Stromal cell of bone marrow (primary cell): ENCODE measurements at regions not wholly inside any gene's neighbourhood (a gene's known extent, or its start where the extent isn't known, plus 50 kb on each side); places are given as distances from the start of the nearest gene placed in this dataset.
"Not testable (repeated sequence)": the region's sequence is repeated elsewhere in the genome, so short reads cannot be mapped to it uniquely, and the experiment has no call there.

Source experiments
- DNase-seq: peaks from one replicate; pipeline ENCODE4 v3.0.0-alpha.2; 2012; ENCODE audit warnings: low read depth

DNA sequence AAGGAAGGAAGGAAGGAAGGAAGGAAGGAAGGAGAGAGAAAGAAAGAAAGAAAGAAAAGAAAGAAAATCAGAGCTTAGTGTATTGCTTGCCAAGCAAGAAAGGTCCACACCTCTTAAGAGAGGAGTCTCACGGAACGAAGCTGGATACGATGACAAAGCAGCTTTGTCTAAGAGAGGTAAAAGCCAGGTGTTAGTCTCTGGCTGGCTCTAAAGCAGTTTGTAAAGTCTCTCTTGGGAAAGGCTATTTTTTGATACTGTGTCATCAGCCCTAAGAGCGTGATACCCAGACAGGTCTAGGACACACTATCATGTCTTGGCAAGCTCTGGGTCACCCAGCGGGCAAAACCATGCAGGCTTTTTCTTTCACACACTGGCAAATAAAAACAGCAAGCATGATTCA is 297.5 kb upstream of the NBPF12 start:
- not testable (repeated sequence) for DNase-seq

DNA sequence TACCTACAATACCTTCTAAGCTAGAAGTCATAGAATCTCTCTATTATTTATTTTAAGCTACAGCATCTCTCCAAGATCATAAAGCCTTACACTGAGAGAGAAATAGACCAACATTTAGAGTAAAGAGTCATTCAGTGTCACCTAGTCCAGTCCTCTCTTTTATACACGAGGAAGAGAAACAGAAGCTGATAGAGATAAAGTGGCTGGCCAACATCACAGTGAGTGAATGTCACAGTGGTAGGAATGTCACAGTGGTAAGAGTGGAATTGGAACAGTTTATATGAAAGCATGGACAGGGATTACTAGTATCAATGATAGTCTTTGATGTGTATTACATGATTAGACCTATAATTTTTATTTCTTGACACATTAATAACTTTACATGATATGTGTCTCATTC is 307.8 kb upstream of the NBPF12 start:
- not testable (repeated sequence) for DNase-seq

DNA sequence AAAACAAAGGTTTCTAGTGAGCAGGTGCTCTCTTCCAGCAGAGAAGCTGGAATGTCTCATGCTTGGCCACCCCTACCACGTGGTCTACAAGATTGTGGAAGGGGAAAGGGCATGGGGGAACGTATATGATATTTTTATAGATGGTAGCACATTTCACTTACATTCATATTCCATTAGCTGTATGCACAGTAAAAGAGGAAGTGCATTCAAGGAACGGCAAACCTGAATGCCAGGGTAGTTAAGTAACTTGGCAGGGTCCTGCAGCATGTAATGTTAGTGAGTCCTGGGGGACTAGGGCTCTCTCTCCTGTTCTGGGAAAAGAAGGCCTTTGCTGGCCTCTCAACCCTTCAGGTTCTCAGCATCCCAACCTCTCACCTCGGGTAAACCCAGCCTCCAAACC is 319.5 kb upstream of the NBPF12 start:
- DNase-seq: not testable (repeated sequence)

DNA sequence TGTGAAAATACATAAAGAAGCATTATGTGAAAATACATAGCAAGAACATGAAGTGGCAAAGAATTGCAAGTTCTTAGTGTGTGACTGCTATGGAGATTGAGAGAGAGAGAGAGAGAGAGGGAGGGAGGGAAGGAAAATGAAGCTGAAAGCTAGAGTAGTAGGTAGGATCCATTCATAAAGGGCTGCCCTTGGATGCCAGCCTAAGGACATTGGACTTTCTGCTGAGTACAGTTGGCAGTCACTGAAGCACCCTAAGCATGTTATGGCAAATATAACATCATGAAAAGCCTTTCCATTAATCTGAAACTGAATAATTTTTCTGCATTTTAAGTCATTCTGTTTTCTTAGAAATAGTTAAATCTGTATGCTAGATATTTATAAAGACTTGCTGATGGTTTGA is 333.4 kb upstream of the NBPF12 start:
- not testable (repeated sequence) for DNase-seq

DNA sequence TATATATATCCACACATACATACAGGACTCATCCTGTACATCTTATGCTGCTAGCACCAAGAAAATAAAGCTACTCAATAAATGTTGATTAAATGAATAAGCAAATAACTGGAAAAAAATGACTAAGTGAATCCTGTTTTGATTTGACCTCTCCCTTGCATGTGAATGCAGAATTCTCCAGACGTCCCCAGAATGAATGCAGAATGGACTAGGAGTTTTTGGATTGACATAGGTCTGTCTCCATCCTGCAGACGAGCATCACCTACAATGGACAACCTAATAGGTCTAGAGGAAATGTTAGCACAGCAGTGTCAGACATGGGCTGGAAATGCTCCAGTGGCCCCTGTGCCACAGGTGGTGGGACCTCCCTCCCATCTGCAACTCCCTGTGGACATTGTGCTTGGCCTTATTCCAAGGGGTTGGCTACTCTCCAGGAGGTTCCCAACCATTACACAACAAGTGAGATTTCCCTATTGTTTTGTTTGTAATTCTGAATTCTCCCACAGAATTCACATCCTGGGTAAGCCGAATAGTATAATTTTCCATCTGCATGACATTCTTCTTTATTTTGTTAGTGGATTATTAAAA is 337.3 kb upstream of the NBPF12 start:
- not testable (repeated sequence) for DNase-seq

DNA sequence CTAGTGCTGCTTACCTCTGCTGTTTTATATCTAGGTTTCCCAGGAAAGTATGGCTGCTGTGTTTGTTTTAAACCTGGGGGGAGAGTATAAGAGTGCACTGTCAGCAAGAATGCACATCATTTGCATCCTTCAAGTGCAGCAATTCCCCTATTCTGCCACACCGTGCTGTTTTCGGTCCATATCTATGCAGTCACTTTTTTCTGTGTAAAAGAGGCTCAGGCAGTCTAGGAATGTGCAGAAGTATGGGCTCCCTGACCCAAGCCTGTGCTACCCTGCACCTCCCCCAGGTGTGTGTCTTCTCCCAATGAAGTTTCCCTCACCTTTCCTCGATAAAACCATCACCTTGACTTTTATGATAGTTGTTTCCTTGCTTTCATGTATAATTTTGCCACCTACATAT is 338.2 kb upstream of the NBPF12 start:
- not testable (repeated sequence) for DNase-seq

DNA sequence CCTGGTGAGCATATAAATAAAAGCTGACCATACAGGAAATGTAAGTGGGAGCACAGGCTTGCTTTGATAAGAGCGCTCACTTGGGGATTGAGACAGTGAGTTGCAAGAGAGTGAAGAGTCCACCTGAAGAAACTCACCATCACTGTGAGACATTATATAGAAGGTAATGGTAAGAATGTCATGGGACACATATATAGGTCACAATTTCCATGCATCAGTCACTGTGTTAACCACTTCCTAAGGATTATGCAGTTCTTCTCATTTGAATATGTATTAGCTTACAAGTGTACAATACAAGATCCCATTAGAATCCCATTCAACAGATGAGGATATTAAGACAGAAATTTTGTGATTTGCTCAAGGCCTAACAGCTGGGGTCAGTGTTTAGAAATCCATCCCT is 352.4 kb upstream of the NOTCH2NLA start:
- not testable (repeated sequence) for DNase-seq

DNA sequence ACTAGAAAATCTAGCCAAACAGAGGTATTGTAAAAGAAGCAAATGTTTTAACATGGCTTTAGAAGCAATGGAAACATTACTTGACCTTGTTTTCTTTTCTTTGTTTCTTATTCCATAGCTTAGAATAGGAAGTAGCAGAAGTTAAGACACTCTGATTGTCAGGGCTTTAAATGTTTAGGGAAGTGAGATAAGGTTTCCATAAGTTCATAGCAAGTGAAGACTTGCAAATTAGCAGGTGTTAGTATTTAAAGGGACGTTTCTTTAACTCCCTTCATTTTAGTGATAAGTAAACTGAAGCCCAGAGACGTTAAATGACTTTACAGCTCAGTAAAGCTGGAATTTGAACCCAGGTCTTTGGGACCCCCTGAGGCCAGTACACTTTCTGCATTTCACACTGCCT is 338.7 kb upstream of the NOTCH2NLA start:
- DNase-seq: not testable (repeated sequence)

DNA sequence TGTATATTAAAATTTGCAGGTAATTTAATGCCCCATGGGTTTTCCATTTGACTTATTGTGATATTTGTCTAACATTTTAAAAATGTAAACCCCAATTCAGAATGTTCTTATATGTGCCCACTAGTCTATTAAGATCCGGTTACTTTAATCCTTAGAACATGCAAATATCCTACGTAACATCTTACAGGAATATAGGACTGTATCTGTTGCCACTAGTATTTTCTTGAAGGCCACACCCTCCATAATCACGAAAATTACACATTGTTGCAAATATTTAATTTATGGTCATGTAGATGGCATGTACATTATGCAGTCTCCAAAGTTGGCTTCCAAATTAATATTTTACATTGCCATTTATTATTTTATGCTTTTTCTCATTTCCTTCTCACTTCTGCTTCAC is 329.2 kb upstream of the NOTCH2NLA start:
- DNase-seq: not testable (repeated sequence)

DNA sequence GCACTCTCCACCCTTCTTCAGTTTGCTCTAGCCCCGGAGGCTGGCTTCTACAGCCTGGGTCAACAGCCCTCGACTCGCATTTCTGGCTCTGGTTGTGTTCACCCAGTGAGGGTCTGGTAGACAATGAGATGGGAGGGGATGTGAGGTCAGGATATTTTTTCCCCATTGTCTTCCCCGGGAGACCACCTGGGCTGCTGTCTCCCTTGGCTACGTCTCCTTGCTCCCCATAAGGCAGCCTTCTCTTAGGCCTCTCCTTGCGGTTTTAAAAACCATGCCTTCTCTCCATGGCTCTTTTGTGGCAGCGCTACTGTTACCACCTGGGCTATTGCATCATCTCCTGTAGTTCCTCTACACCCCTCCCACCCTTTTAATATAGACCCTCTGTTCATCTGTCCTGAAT is 327.6 kb upstream of the NOTCH2NLA start:
- DNase-seq: not testable (repeated sequence)

DNA sequence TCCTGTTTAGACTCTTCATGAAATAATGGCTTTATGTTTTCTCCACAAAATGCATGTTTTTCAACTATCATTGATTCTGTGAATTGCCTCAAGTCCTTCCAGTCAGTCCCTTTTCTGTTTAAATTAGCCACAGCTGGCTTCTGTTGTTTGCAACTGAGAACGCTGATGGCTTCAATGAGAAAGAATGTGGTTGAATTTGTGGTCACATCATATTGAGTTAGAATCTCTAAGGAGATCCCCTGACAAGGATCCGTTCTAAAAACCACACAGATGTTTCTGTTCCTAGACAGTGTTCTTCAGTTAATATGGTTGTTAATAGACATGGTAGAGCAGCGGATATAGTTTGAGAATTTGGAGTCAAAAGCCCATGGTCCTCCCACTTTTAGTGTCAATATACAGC is 323.6 kb upstream of the NOTCH2NLA start:
- not testable (repeated sequence) for DNase-seq

DNA sequence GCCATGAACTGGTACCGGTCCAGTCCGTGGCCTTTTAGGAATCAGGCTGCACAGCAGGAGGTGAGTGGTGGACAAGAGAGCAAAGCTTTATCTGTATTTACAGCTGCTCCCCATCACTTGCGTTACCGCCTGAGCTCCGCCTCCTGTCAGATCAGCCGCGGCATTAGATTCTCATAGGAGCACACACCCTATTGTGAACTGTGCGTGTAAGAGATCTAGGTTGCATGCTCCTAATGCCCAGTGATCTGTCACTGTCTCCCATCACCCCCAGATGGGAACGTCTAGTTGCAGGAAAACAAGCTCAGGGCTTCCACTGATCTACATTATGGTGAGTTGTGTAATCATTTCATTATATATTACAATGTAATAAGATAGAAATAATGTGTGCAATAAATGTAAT is 319.9 kb upstream of the NOTCH2NLA start:
- DNase-seq: not testable (repeated sequence)

DNA sequence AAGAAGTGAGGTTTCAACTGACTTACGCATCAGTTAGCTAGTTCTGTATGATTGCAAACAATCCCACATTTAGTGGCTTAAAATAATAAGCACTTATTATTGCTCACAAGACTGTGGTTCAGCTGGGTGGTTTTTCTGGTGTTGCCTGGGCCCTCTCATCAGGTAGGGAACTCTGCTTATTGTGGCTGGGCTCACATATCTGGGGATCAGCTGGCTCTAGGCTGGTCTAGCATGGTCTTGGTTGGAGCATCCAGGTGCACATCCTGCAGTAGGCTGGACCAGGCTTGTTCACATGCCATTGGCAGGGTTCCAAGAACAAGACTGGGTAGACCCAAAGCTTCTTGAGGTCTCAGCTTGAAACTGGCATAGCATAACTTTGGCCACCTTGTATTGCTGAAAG is 317.4 kb upstream of the NOTCH2NLA start:
- not testable (repeated sequence) for DNase-seq

DNA sequence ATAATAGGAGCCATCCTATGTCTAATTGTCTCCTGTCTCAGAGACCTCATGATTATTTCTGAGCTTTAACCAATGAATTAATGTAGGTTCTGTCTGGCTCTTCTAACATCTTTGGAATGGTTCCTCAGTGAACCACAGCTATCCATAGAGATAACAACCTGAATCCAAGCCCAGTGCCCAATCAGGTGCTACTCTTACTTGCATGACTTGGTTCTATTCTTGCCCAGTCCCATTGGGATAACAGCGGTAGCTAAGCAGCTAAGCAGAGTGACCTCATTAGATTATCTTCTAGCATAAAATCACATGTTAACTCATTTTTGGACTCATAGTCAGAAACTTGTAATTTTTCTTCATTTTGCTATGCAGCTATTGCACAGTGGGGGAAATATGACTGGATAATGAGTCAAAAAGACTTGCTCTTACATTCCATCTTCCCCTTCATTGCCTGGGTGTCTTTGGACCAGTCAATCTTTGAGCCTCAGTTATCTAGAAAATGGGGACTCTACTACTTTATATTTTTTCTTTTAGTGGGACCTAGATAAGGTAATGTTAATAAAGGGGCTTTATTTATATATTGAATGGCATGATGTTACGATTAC is 309.1 kb upstream of the NOTCH2NLA start:
- not testable (repeated sequence) for DNase-seq

DNA sequence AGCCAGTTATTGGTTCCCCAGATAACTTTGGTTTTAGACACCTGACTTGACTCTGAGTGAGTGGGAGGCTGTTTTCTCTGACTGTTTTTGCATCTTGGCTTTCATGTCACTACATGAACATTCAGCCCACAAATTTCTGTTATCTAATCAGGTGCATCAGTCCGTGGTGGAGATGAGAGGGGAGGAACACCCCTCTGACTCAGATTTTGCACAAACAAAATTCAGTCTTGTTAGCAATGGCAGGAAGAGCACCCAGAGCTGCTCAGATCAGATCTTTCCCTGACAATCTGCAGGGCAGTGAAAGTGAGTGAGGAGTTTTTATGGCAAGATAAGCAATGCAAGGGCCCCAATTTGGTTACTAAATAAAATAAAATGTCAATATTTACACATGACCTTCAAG is 307.2 kb upstream of the NOTCH2NLA start:
- DNase-seq: not testable (repeated sequence)

DNA sequence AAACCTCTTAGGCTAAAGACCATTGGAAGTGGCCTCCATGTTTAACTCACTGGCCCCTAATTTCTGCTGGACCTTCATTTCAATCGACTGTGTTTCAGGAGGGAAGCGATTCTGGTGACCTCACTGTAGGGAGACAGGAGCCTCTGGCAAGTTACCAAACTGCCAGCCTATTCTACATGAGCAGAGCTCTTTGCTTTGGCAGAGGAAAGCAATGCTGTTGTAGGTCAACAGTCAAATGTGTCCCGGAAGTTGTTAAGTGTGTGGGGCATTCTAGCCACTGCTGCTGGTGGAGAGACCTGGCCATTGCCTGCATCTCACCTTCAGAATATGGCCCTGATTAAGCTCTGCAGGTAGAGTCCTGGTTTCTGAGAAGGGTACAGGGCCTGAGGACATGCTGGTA is 306.8 kb upstream of the NOTCH2NLA start:
- not testable (repeated sequence) for DNase-seq

DNA sequence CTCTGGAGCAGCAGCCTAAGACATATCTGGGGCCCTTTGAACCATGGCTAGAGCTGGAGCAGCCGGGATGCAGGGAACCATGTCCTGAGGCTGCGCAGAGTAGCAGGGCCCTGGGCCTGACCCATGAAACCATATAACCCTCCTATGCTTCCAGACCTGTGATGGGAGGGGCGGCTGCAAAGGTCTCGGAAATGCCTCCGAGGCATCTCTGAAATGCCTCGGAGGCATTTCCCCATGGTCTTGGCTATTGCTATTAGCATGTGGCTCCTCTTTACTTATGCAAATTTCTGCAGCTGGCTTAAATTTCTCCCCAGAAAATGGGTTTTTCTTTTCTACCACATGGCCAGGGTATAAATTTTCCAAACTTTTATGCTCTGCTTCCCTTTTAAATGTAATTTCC is 302.1 kb upstream of the NOTCH2NLA start:
- DNase-seq: not testable (repeated sequence)

DNA sequence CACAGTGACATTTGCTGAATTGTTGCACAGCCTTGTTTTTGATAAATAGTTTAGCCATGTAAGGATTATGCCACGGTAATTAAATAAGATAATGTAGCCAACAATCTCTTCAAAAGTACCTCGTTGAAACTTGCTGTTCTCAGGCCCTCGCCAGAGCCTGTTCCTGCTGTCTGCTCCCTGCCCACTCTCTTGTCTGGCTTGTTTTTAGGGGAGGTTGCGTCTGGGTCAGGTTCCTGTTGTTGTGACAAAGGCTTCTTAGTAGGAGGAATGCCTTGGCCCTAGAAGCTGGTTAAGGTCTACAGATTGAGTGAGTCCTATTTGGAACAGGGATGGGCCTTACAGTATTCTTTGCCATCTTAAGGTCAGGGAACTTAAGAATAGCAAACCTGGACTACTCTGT is 294.0 kb upstream of the NOTCH2NLA start:
- not testable (repeated sequence) for DNase-seq

DNA sequence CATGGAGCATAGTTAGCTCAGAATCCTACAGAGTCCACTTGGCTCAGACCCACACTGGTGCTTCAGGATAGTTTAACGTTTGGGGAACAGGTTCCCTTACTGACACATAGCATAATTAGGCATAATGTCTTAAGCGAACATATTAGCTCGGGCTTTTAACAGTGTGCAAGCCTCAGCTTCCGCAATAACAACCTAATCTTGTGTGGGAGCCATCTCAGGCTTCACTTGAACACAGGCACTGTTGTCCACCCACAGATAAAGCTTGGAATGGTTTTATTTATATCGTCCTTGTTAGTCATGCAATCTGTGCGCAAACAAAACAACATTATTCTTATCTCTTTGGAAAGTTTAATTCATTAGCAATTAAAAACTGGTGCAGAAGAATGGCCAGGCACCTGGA is 293.5 kb upstream of the NOTCH2NLA start:
- not testable (repeated sequence) for DNase-seq

DNA sequence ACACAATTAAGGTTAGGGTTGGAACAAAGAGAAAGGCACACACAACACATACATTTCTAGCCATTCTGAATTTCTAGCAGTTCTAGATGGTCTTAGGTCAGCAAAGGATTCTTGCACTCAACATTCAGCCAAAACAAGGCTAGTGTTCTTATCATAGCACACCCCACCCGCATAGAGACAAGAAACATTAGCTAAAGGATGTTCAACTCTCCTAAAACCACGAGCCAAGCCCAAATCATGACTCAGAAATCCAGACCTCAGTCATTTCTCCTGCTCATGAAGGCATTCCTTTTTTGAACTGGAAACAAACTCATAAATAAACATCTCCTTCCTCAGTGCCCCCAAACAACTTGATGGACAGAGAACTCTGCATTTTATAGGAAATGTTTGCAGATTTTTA is 293.0 kb upstream of the NOTCH2NLA start:
- not testable (repeated sequence) for DNase-seq

DNA sequence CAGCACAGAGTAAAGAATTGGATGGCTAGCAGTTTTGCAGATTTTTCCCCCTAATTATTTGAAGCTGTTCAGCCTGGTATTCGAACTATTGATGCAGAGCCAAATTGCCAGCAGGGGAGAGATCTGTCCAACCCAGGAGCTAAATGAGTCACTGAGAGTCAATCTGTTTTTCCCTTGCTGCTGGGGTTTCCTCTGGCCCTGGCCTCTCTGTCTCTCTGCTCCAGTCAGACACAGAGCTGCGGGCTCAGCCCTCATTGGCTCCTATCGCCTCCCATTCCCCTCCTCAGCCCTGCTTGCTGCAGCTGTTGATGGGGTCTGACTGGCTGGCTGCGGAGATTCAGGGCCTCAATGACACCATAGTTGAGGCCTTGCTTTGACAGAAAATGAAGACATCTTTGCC is 284.9 kb upstream of the NOTCH2NLA start:
- not testable (repeated sequence) for DNase-seq

DNA sequence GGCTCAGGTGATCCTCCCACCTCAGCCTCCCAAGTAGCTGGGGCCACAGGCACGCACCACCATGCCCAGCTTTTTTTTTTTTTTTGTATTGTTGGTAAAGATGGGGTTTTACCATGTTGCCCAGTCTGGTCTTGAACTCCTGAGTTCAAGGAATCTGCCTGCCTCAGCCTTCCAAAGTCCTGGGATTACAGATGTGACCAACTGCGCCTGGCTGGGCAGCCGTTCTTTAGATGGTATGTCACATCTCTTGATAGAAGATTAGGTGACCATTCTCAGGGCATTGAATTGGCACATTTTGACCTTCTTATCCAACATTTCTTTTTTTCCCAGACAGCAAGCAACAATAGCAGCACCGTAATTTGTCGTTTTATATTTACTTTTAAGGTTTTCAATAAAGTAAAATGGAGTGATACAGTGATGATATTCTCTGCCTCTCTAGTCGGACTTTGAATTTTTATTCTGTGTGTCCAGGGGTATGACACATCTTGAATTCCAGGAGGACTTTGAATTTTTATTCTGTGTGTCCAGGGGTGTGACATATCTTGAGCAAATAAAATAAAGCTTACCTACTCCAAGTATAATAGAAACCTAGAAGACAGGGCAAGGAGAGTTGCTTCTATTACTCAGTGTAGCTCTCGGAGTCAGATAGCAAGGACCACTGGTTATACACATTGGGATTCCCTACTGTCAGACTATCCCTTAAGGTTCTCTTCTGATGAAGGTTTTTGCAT is 282.4 kb upstream of the NOTCH2NLA start:
- not testable (repeated sequence) for DNase-seq

DNA sequence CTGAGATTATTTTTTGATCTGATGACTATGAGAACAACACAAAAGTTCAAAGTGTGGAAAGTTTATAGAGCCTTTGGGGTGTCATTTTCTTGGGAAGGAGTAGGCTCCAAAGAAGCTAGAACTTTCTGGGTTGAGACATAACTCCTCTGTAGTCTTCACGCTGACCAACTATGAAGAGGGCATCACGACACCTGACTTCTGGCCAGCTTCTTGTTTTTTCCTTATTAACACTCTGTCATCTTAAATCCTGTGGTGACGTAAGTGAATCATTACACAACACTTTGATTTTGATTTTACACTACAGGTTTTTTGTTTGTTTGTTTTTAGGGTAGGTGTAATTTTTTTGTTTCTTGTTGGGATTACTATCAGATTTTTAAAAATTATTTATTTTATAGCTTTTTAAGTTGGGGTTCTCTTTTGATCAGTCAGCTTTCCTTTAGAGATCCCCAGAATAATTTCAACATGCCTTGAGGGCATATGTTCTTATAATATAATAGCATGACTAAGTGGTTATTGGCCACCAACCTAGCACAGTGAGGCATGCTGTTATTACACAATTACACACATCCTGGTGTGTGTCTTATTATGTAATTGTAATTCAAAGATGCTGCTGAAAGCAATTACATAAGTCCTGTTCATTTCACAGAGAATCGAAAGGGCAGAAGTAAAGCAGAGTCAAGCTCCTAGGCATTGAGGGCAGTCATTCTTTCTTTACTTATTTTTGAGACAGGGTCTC is 281.6 kb upstream of the NOTCH2NLA start:
- not testable (repeated sequence) for DNase-seq
